HEK293 (cell line): ENCODE measurements at regions not wholly inside any gene's neighbourhood (a gene's known extent, or its start where the extent isn't known, plus 50 kb on each side); places are given as distances from the start of the nearest gene placed in this dataset.
A peak's percentile ranks its signal among the peaks of the same experiment; 100 is the strongest.

Source experiments
- CTCF ChIA-PET: fragments of 350-600 bp; formaldehyde crosslinking; extraction: SDS; loops from one replicate; lab custom pipeline; 2021; ENCODE audit warnings: antibody characterized with exemption; lab: Yijun Ruan, JAX
- POLR2A ChIA-PET: fragments of 300-600 bp; formaldehyde crosslinking; extraction: SDS; loops from one replicate; lab custom pipeline; 2020; ENCODE audit warnings: antibody characterized with exemption, inconsistent platforms; lab: Yijun Ruan, JAX
- H3K27ac ChIP-seq: fragments of 200-500 bp; sonication (Bioruptor generic); 2 replicates; pipeline ENCODE4 v1.5.1; 2014; ENCODE audit warnings: low read depth, low read length, control low read depth, inconsistent platforms; ENCODE audit errors: extremely low read depth
- H3K36me3 ChIP-seq, 2 experiments: fragments of 200-500 bp in 1 of 2; sonication (Bioruptor generic) in 1 of 2; 1 replicate in 1 of 2; 2 replicates in 1 of 2; pipeline ENCODE4 v1.5.1; 2014 to 2017; ENCODE audit warnings: inconsistent platforms in 2 of 2, low read length in 2 of 2; ENCODE audit not compliant: control insufficient read depth in 2 of 2, insufficient read depth in 1 of 2
- H3K4me1 ChIP-seq: fragments of 200-500 bp; sonication (Bioruptor generic); 2 replicates; pipeline ENCODE4 v1.5.1; 2014; ENCODE audit warnings: mild to moderate bottlenecking, low read length, inconsistent platforms; ENCODE audit not compliant: control insufficient read depth, insufficient read depth
- H3K4me3 ChIP-seq: 2 replicates; pipeline ENCODE4 v1.5.1; 2011; ENCODE audit warnings: low read depth, mild to moderate bottlenecking, control low read depth, low read length, moderate library complexity
- H3K9me3 ChIP-seq: fragments of 200-500 bp; sonication (Bioruptor generic); 2 replicates; pipeline ENCODE4 v1.5.1; 2014; ENCODE audit warnings: low read depth, low read length, inconsistent platforms; ENCODE audit not compliant: control insufficient read depth, insufficient read depth
- BCL11A ChIP-seq: fragments of 450-650 bp; formaldehyde crosslinking; IDR thresholded peaks from 2 replicates; pipeline ENCODE4 v1.5.1; 2016; ENCODE audit warnings: low read depth, missing biosample characterization, missing genetic modification characterization
- GLI2 ChIP-seq: fragments of 450-650 bp; formaldehyde crosslinking; IDR thresholded peaks from 2 replicates; pipeline ENCODE4; 2017; ENCODE audit warnings: missing biosample characterization, missing genetic modification characterization, low read depth, borderline replicate concordance
- GLIS1 ChIP-seq: fragments of 450-650 bp; formaldehyde crosslinking; IDR thresholded peaks from 2 replicates; pipeline ENCODE4 v1.5.1; 2016; ENCODE audit warnings: missing biosample characterization, missing genetic modification characterization
- KLF1 ChIP-seq: fragments of 450-650 bp; formaldehyde crosslinking; IDR thresholded peaks from 2 replicates; pipeline ENCODE4 v1.5.1; 2016; ENCODE audit warnings: missing biosample characterization, missing genetic modification characterization
- KLF9 ChIP-seq: fragments of 450-650 bp; formaldehyde crosslinking; IDR thresholded peaks from 2 replicates; pipeline ENCODE4 v1.5.1; 2016; ENCODE audit warnings: missing biosample characterization, missing genetic modification characterization, low read depth
- SP2 ChIP-seq: fragments of 450-650 bp; formaldehyde crosslinking; IDR thresholded peaks from 2 replicates; pipeline ENCODE4 v1.5.1; 2016; ENCODE audit warnings: missing biosample characterization, missing genetic modification characterization
- TRIM28 ChIP-seq: IDR thresholded peaks from 2 replicates; pipeline ENCODE4 v1.6.1; 2011; ENCODE audit warnings: low read length, control low read depth, borderline replicate concordance
- WT1 ChIP-seq: fragments of 450-650 bp; formaldehyde crosslinking; IDR thresholded peaks from 2 replicates; pipeline ENCODE4 v1.5.1; 2016; ENCODE audit warnings: missing biosample characterization, missing genetic modification characterization
- ZBTB1 ChIP-seq: fragments of 450-650 bp; formaldehyde crosslinking; IDR thresholded peaks from 2 replicates; pipeline ENCODE4 v1.5.1; 2016; ENCODE audit warnings: missing biosample characterization, missing genetic modification characterization
- ZBTB21 ChIP-seq: fragments of 450-650 bp; formaldehyde crosslinking; IDR thresholded peaks from 2 replicates; pipeline ENCODE4 v1.5.1; 2017; ENCODE audit warnings: missing biosample characterization, missing genetic modification characterization
- ZBTB44 ChIP-seq: fragments of 450-650 bp; IDR thresholded peaks from 2 replicates; pipeline ENCODE4 v1.5.1; 2018; ENCODE audit warnings: missing biosample characterization, mild to moderate bottlenecking, missing genetic modification characterization
- ZFP3 ChIP-seq: fragments of 450-650 bp; formaldehyde crosslinking; IDR thresholded peaks from 2 replicates; pipeline ENCODE4 v1.5.1; 2016; ENCODE audit warnings: low read depth, missing biosample characterization, missing genetic modification characterization
- ZNF175 ChIP-seq: fragments of 450-650 bp; formaldehyde crosslinking; IDR thresholded peaks from 2 replicates; pipeline ENCODE4 v1.5.1; 2016; ENCODE audit warnings: missing biosample characterization, missing genetic modification characterization
- ZNF19 ChIP-seq: fragments of 450-650 bp; formaldehyde crosslinking; IDR thresholded peaks from 2 replicates; pipeline ENCODE4; 2016; ENCODE audit warnings: missing biosample characterization, missing genetic modification characterization, low read depth
- ZNF211 ChIP-seq: fragments of 450-650 bp; formaldehyde crosslinking; IDR thresholded peaks from 2 replicates; pipeline ENCODE4 v1.5.1; 2016; ENCODE audit warnings: low read depth, missing biosample characterization, missing genetic modification characterization
- ZNF302 ChIP-seq: fragments of 450-650 bp; formaldehyde crosslinking; IDR thresholded peaks from 2 replicates; pipeline ENCODE4 v1.5.1; 2016; ENCODE audit warnings: missing biosample characterization, missing genetic modification characterization, low read depth
- ZNF366 ChIP-seq: fragments of 450-650 bp; formaldehyde crosslinking; conservative IDR thresholded peaks from 2 replicates; pipeline ENCODE4 v1.5.1; 2016; ENCODE audit warnings: missing biosample characterization, missing genetic modification characterization
- ZNF394 ChIP-seq: fragments of 450-650 bp; formaldehyde crosslinking; IDR thresholded peaks from 2 replicates; pipeline ENCODE4 v1.5.1; 2016; ENCODE audit warnings: missing biosample characterization, missing genetic modification characterization, mild to moderate bottlenecking, moderate library complexity, borderline replicate concordance
- ZNF488 ChIP-seq: fragments of 450-650 bp; formaldehyde crosslinking; IDR thresholded peaks from 2 replicates; pipeline ENCODE4 v1.5.1; 2016; ENCODE audit warnings: missing biosample characterization, missing genetic modification characterization
- ZNF701 ChIP-seq: fragments of 450-650 bp; formaldehyde crosslinking; IDR thresholded peaks from 2 replicates; pipeline ENCODE4 v1.5.1; 2016; ENCODE audit warnings: missing biosample characterization, missing genetic modification characterization
- ZSCAN4 ChIP-seq: fragments of 450-650 bp; formaldehyde crosslinking; IDR thresholded peaks from 2 replicates; pipeline ENCODE4 v1.5.1; 2017; ENCODE audit warnings: missing biosample characterization, missing genetic modification characterization

- Histone ChIP-seq H3K36me3 (no peaks in the 10 kb centered on the region), H3K9me3 (no peaks in the 10 kb centered on the region), H3K27ac (no peak overlapping the region), H3K4me3 (no peak overlapping the region), H3K4me1 (no peaks in the 10 kb centered on the region)
- POLR2A ChIA-PET = no interaction called here
- TF ChIP-seq ZBTB44 (no peak), ZNF394 (tag by site-specific recombination) (no peak), GLI2 (tag by site-specific recombination) (no peak), GLIS1 (tag by site-specific recombination) (no peak), WT1 (tag by site-specific recombination) (no peak), ZSCAN4 (tag by site-specific recombination) (no peak), ZNF211 (tag by site-specific recombination) (no peak), SP2 (tag by site-specific recombination) (no peak), ZBTB1 (tag by site-specific recombination) (no peak), TRIM28 (no peak), ZNF488 (tag by site-specific recombination) (no peak), ZNF701 (tag by site-specific recombination) (no peak), ZNF19 (tag by site-specific recombination) (no peak), KLF9 (tag by site-specific recombination) (no peak), ZNF302 (tag by site-specific recombination) (no peak), ZBTB21 (tag by site-specific recombination) (no peak), BCL11A (tag by site-specific recombination) (no peak), ZFP3 (tag by site-specific recombination) (no peak), ZNF175 (tag by site-specific recombination) (no peak)
- CTCF ChIA-PET = interaction anchor here (1.2 kb wide), 1 partner anchor 200 kb away, joined by 4 read pairs; no protein-coding TSS in a partner anchor
Observed at GRCh38 chr6:148263961-148264360, 78.7 kb upstream of the SASH1 start.

GRCh38 chr6:148265054-148265453 lies 77.6 kb upstream of the SASH1 start:
- H3K4me1 ChIP-seq = no peaks in the 10 kb centered on the region
- no peak overlapping the region for H3K27ac ChIP-seq
- TF ChIP-seq KLF1 (tag by site-specific recombination) (no peak), ZNF366 (tag by site-specific recombination) (0 out of 2 replicates have a peak, but pooled peaks have one; percentile 36)
- H3K9me3 ChIP-seq = no peaks in the 10 kb centered on the region
- no peaks in the 10 kb centered on the region for H3K36me3 ChIP-seq
- ChIA-PET POLR2A (no interaction called here), CTCF (interaction anchor here (0.6 to 1.2 kb wide), 2 partner anchors 84 to 199 kb away, joined by 4 read pairs; no protein-coding TSS in a partner anchor)
- no peak overlapping the region for H3K4me3 ChIP-seq
